ENCODE measurements at regions not wholly inside any gene's neighbourhood (a gene's known extent, or its start where the extent isn't known, plus 50 kb on each side); places are given as distances from the start of the nearest gene placed in this dataset.

DNA sequence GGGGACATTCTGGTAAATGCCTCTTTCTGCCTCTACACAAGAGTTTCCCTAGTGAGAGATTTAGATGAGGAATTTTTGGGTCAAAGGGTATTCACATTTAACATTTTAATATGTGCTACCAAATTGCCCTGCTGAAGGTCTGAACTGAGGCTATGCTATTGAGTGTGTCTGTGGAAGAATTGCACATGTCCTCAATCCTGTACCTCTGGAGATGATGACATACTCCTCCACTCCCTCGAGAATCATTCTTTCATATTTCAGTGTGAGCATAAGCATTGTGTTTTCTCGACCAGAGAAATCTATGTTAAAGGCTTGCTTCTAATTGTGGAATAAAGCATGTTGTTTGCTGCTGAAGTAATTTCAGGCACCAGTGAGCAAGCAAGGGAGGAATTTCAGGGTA is 110.5 kb downstream of the TSN start:
- TF ChIP-seq, protein P1, sequence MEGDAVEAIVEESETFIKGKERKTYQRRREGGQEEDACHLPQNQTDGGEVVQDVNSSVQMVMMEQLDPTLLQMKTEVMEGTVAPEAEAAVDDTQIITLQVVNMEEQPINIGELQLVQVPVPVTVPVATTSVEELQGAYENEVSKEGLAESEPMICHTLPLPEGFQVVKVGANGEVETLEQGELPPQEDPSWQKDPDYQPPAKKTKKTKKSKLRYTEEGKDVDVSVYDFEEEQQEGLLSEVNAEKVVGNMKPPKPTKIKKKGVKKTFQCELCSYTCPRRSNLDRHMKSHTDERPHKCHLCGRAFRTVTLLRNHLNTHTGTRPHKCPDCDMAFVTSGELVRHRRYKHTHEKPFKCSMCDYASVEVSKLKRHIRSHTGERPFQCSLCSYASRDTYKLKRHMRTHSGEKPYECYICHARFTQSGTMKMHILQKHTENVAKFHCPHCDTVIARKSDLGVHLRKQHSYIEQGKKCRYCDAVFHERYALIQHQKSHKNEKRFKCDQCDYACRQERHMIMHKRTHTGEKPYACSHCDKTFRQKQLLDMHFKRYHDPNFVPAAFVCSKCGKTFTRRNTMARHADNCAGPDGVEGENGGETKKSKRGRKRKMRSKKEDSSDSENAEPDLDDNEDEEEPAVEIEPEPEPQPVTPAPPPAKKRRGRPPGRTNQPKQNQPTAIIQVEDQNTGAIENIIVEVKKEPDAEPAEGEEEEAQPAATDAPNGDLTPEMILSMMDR (IDR thresholded peaks at IDR 0.05; ENCODE audit: low read depth, low read length, poor library complexity, severe bottlenecking) = no peak
- no peak for TF ChIP-seq EZH2phosphoT487 (IDR thresholded peaks at IDR 0.05; ENCODE audit: borderline replicate concordance, low read length)
